ENCODE measurements at regions not wholly inside any gene's neighbourhood (a gene's known extent, or its start where the extent isn't known, plus 50 kb on each side); places are given as distances from the start of the nearest gene placed in this dataset.

DNA sequence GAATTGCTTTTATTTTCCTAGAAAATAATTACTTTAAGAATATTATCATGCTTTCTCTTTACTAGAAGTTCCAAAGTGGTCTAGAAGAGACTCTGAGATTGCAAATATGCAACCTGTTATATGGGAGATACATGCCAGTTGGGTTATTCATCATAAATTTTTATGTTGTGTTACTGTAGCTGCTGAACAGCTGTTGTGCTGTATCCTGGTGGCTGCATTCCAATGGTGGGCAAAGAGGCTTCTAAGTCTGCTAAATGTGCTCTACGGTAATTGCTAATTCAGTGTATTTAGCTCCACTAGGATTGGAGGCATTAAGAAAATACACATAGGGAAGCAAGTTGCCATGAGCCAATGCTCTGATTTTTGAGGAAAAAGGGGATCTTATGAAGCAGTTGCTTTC, 409.0 kb downstream of the TUSC7 start:
- Histone ChIP-seq H3K4me1 (no peaks in the 10 kb centered on the region), H3K36me3 (no peaks in the 10 kb centered on the region), H3K27me3 (no peaks in the 10 kb centered on the region), H3K9me3 (no peaks in the 10 kb centered on the region), H3K27ac (no peak overlapping the region), H3K4me3 (no peak overlapping the region)
- 78 to 97% (median 95%) methylated on average over 1 of the region's 1 CpG for WGBS, 5 donors
- TF ChIP-seq POLR2A (IDR thresholded peaks at IDR 0.05) (no peak), POLR2AphosphoS5 (IDR thresholded peaks at IDR 0.05) (no peak), CTCF (IDR thresholded peaks at IDR 0.05) (no peak), EP300 (IDR thresholded peaks at IDR 0.05) (no peak)
- intact Hi-C loops (cut with DNase I; ENCODE audit: low total_unique reads): no loop called here
- DNase-seq: no peak

GRCh38 chr3:117120014-117120413, 410.4 kb downstream of the TUSC7 start:
- H3K36me3 ChIP-seq: no peaks in the 10 kb centered on the region
- H3K9me3 ChIP-seq: no peaks in the 10 kb centered on the region
- no peak for DNase-seq
- no peaks in the 10 kb centered on the region for H3K27me3 ChIP-seq
- no peak overlapping the region for H3K4me3 ChIP-seq
- no peak for TF ChIP-seq EP300 (IDR thresholded peaks at IDR 0.05)
- no peak for TF ChIP-seq POLR2A (IDR thresholded peaks at IDR 0.05)
- TF ChIP-seq CTCF (IDR thresholded peaks at IDR 0.05): no peak
- no peak for TF ChIP-seq POLR2AphosphoS5 (IDR thresholded peaks at IDR 0.05)
- WGBS, 5 donors: 53 to 82% (median 69%) methylated on average over 1 of the region's 1 CpG
- H3K27ac ChIP-seq: no peak overlapping the region
- no peaks in the 10 kb centered on the region for H3K4me1 ChIP-seq
- intact Hi-C loops (cut with DNase I; ENCODE audit: low total_unique reads): no loop called here

- Histone ChIP-seq H3K4me3 (no peak overlapping the region), H3K9me3 (no peaks in the 10 kb centered on the region), H3K4me1 (no peaks in the 10 kb centered on the region), H3K27ac (no peak overlapping the region), H3K36me3 (no peaks in the 10 kb centered on the region), H3K27me3 (no peaks in the 10 kb centered on the region)
- WGBS, 5 donors: 23 to 84% (median 44%) methylated on average over 1 of the region's 1 CpG
- intact Hi-C loops (cut with DNase I; ENCODE audit: low total_unique reads): no loop called here
- TF ChIP-seq EP300 (IDR thresholded peaks at IDR 0.05): no peak
- TF ChIP-seq POLR2A (IDR thresholded peaks at IDR 0.05): no peak
- TF ChIP-seq POLR2AphosphoS5 (IDR thresholded peaks at IDR 0.05): no peak
- no peak for TF ChIP-seq CTCF (IDR thresholded peaks at IDR 0.05)
- DNase-seq: no peak
These were observed 413.0 kb downstream of the TUSC7 start for GRCh38 chr3:117122609-117123008.

- WGBS, 5 donors: 72 to 84% (median 77%) methylated on average over 3 of the region's 3 CpGs
- Histone ChIP-seq H3K4me1 (peaks cover 0 to 9% (median 4%) of the 10 kb centered on the region in 4 donors), H3K9me3 (no peaks in the 10 kb centered on the region), H3K36me3 (no peaks in the 10 kb centered on the region), H3K27me3 (no peaks in the 10 kb centered on the region), H3K4me3 (no peak overlapping the region), H3K27ac (no peak overlapping the region)
- TF ChIP-seq CTCF (IDR thresholded peaks at IDR 0.05) (no peak), EP300 (IDR thresholded peaks at IDR 0.05) (no peak), POLR2AphosphoS5 (IDR thresholded peaks at IDR 0.05) (no peak), POLR2A (IDR thresholded peaks at IDR 0.05) (no peak)
- intact Hi-C loops (cut with DNase I; ENCODE audit: low total_unique reads): no loop called here
- no peak for DNase-seq
These were observed 416.9 kb downstream of the TUSC7 start for GRCh38 chr3:117126460-117126859.
